ENCODE measurements at regions not wholly inside any gene's neighbourhood (a gene's known extent, or its start where the extent isn't known, plus 50 kb on each side); places are given as distances from the start of the nearest gene placed in this dataset.

DNA sequence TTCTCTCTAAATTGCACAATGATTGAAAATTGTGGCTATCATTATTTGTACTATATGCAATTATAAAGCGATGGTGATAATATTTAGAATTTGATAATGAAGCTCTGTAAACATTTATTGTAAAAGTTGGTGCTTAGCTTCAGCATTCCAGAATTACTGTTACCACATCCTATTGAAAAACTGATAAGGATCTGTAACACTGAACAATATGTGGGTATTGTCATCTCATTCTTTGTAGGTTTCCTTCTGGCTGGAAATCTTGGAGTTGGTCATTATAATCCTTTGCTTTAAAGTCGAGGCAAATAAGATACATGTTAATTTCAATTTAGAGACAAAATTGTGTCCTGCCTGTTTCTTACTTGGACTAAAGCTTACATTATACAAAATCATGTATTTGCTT, 323.4 kb upstream of the GOLIM4 start:
- Histone ChIP-seq H3K4me3 (ENCODE audit: low read depth, low read length, poor library complexity, severe bottlenecking) (no peak overlapping the region), H3F3A (ENCODE audit: insufficient read depth, low read length) (no peaks in the 10 kb centered on the region), H3K27ac (ENCODE audit: low read depth, low read length, poor library complexity, severe bottlenecking) (no peak overlapping the region), H2AFZ (ENCODE audit: low read length) (no peak overlapping the region), H3K4me2 (ENCODE audit: low read length) (no peak overlapping the region), H3K36me3 (ENCODE audit: insufficient read depth, low read length) (no peaks in the 10 kb centered on the region), H3K4me1 (ENCODE audit: insufficient read depth, low read length, severe bottlenecking) (no peaks in the 10 kb centered on the region), H3K27me3 (ENCODE audit: insufficient read depth, low read length) (no peaks in the 10 kb centered on the region), H4K20me1 (ENCODE audit: insufficient read depth, low read length) (no peaks in the 10 kb centered on the region), H3K79me2 (ENCODE audit: insufficient read depth, low read length) (no peaks in the 10 kb centered on the region), H3K9me3 (ENCODE audit: low read length) (no peaks in the 10 kb centered on the region), H3K9me2 (ENCODE audit: low read depth, low read length) (no peaks in the 10 kb centered on the region), H3K9ac (ENCODE audit: low read length) (no peak overlapping the region)
- TF ChIP-seq, protein P1, sequence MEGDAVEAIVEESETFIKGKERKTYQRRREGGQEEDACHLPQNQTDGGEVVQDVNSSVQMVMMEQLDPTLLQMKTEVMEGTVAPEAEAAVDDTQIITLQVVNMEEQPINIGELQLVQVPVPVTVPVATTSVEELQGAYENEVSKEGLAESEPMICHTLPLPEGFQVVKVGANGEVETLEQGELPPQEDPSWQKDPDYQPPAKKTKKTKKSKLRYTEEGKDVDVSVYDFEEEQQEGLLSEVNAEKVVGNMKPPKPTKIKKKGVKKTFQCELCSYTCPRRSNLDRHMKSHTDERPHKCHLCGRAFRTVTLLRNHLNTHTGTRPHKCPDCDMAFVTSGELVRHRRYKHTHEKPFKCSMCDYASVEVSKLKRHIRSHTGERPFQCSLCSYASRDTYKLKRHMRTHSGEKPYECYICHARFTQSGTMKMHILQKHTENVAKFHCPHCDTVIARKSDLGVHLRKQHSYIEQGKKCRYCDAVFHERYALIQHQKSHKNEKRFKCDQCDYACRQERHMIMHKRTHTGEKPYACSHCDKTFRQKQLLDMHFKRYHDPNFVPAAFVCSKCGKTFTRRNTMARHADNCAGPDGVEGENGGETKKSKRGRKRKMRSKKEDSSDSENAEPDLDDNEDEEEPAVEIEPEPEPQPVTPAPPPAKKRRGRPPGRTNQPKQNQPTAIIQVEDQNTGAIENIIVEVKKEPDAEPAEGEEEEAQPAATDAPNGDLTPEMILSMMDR (IDR thresholded peaks at IDR 0.05; ENCODE audit: low read length), result no peak
- TF ChIP-seq EZH2 (IDR thresholded peaks at IDR 0.05; ENCODE audit: borderline replicate concordance, low read length), result no peak

DNA sequence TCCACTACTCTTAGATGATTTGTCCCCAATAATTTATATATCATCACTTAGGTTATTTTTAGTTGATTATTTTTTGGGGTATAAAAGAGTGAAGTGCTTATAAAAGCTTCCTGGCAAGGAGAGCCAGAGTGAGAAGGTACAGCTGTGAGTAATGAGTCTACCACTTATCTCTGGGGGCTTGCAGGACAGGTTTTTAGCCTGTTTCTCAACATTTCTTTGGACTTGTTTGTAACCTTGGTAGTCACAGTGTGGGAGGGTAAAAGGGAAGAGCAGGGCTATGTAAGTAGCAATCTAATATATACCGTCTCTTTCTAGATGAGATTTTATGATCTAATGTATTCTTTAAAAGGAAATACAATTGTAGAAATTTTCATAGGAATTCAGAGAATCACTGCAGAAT, 321.3 kb upstream of the GOLIM4 start:
- Histone ChIP-seq H4K20me1 (ENCODE audit: insufficient read depth, low read length) (no peaks in the 10 kb centered on the region), H3K9ac (ENCODE audit: low read length) (no peak overlapping the region), H3K36me3 (ENCODE audit: insufficient read depth, low read length) (no peaks in the 10 kb centered on the region), H3F3A (ENCODE audit: insufficient read depth, low read length) (no peaks in the 10 kb centered on the region), H2AFZ (ENCODE audit: low read length) (no peak overlapping the region), H3K9me2 (ENCODE audit: low read depth, low read length) (no peaks in the 10 kb centered on the region), H3K27me3 (ENCODE audit: insufficient read depth, low read length) (no peaks in the 10 kb centered on the region), H3K9me3 (ENCODE audit: low read length) (no peaks in the 10 kb centered on the region), H3K4me3 (ENCODE audit: low read depth, low read length, poor library complexity, severe bottlenecking) (no peak overlapping the region), H3K4me2 (ENCODE audit: low read length) (no peak overlapping the region), H3K27ac (ENCODE audit: low read depth, low read length, poor library complexity, severe bottlenecking) (no peak overlapping the region), H3K4me1 (ENCODE audit: insufficient read depth, low read length, severe bottlenecking) (no peaks in the 10 kb centered on the region), H3K79me2 (ENCODE audit: insufficient read depth, low read length) (no peaks in the 10 kb centered on the region)
- no peak for TF ChIP-seq EZH2 (IDR thresholded peaks at IDR 0.05; ENCODE audit: borderline replicate concordance, low read length)
- TF ChIP-seq, protein P1 (IDR thresholded peaks at IDR 0.05; ENCODE audit: low read length), result no peak

DNA sequence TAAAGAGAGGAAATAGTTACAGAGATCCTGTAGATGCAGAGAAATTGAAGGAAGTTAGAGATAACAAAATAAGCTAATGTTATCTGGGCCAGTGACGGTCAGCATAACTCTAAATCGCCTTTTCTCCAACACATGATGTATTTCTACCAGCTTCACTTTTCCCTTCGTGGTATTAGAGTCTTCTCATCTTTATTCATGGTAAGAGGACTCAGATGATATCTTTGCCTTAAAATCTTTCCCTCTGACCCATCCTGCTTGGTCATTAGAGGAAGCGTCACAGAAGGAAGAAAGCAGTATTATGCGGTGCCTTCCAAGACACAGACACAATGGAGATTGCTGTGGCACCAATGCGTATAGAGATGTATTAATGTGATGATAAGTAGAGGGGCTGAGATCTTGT, 320.7 kb upstream of the GOLIM4 start:
- H3K9me3 ChIP-seq (ENCODE audit: low read length), result no peaks in the 10 kb centered on the region
- H3K9me2 ChIP-seq (ENCODE audit: low read depth, low read length), result no peaks in the 10 kb centered on the region
- no peak overlapping the region for H3K27ac ChIP-seq (ENCODE audit: low read depth, low read length, poor library complexity, severe bottlenecking)
- TF ChIP-seq, protein P1 (IDR thresholded peaks at IDR 0.05; ENCODE audit: low read length), result no peak
- TF ChIP-seq EZH2 (IDR thresholded peaks at IDR 0.05; ENCODE audit: borderline replicate concordance, low read length), result no peak
- no peak overlapping the region for H3K9ac ChIP-seq (ENCODE audit: low read length)
- no peaks in the 10 kb centered on the region for H4K20me1 ChIP-seq (ENCODE audit: insufficient read depth, low read length)
- H2AFZ ChIP-seq (ENCODE audit: low read length), result no peak overlapping the region
- H3K79me2 ChIP-seq (ENCODE audit: insufficient read depth, low read length), result no peaks in the 10 kb centered on the region
- H3K27me3 ChIP-seq (ENCODE audit: insufficient read depth, low read length), result no peaks in the 10 kb centered on the region
- no peaks in the 10 kb centered on the region for H3F3A ChIP-seq (ENCODE audit: insufficient read depth, low read length)
- H3K36me3 ChIP-seq (ENCODE audit: insufficient read depth, low read length), result no peaks in the 10 kb centered on the region
- H3K4me3 ChIP-seq (ENCODE audit: low read depth, low read length, poor library complexity, severe bottlenecking), result no peak overlapping the region
- H3K4me2 ChIP-seq (ENCODE audit: low read length), result no peak overlapping the region
- H3K4me1 ChIP-seq (ENCODE audit: insufficient read depth, low read length, severe bottlenecking), result no peaks in the 10 kb centered on the region
